Vagina (tissue), 2 donors: ENCODE measurements at regions not wholly inside any gene's neighbourhood (a gene's known extent, or its start where the extent isn't known, plus 50 kb on each side); places are given as distances from the start of the nearest gene placed in this dataset.

Experiments
- POLR2A ChIP-seq, 2 donors: fragments of 450-650 bp; IDR thresholded peaks; one replicate each; pipeline ENCODE4 v1.6.1; 2017; ENCODE audit warnings: antibody characterized with exemption in 2 of 2, mild to moderate bottlenecking in 2 of 2, moderate library complexity in 2 of 2
- POLR2AphosphoS5 ChIP-seq, 2 donors: sonication (generic); formaldehyde crosslinking; IDR thresholded peaks; one replicate each; pipeline ENCODE4 v1.9.0; 2017; ENCODE audit warnings: antibody characterized with exemption in 2 of 2, mild to moderate bottlenecking in 2 of 2, low read depth in 1 of 2; ENCODE audit not compliant: insufficient read depth in 1 of 2
- TF ChIP-seq, protein P1 (sequence below), 3 experiments: fragments of 450-650 bp in 2 of 3; fragments of 200-600 bp in 1 of 3; sonication (generic) in 1 of 3; IDR thresholded peaks; one replicate each; pipeline ENCODE4 v1.5.1; 2017 to 2019; ENCODE audit warnings: antibody characterized with exemption in 3 of 3, mild to moderate bottlenecking in 2 of 3, moderate library complexity in 2 of 3

DNA sequence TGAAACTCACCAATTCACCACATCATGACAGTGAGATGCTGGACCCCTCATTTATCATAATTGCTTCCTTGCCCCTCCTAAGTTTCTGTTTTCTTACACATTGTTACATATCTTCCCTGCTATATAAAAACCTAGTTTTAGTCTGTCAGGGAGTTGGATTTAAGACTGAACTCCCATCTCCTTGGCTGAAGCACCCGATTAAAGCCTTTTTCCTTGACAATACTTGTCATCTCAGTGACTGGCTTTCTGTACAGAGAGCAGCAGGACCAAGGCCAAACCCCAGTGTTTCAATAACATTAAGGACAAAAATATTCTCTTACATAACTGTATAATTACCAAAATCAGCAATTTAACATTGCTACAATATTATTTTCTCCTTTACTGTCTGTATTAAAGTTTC, 928.4 kb downstream of the TMTC2 start:
- TF ChIP-seq, protein P1, sequence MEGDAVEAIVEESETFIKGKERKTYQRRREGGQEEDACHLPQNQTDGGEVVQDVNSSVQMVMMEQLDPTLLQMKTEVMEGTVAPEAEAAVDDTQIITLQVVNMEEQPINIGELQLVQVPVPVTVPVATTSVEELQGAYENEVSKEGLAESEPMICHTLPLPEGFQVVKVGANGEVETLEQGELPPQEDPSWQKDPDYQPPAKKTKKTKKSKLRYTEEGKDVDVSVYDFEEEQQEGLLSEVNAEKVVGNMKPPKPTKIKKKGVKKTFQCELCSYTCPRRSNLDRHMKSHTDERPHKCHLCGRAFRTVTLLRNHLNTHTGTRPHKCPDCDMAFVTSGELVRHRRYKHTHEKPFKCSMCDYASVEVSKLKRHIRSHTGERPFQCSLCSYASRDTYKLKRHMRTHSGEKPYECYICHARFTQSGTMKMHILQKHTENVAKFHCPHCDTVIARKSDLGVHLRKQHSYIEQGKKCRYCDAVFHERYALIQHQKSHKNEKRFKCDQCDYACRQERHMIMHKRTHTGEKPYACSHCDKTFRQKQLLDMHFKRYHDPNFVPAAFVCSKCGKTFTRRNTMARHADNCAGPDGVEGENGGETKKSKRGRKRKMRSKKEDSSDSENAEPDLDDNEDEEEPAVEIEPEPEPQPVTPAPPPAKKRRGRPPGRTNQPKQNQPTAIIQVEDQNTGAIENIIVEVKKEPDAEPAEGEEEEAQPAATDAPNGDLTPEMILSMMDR (IDR thresholded peaks at IDR 0.05): no peak
- TF ChIP-seq POLR2A (IDR thresholded peaks at IDR 0.05): no peak
- no peak for TF ChIP-seq POLR2AphosphoS5 (IDR thresholded peaks at IDR 0.05; ENCODE audit: insufficient read depth in 1 of 2, low read depth in 1 of 2)
